NK-92 treated with Interleukin-12 subunit alpha and Interleukin-12 subunit beta, amount 100 ng/mL, for 24 hours (cell line): ENCODE measurements at regions not wholly inside any gene's neighbourhood (a gene's known extent, or its start where the extent isn't known, plus 50 kb on each side); places are given as distances from the start of the nearest gene placed in this dataset.
"Not testable (repeated sequence)": the region's sequence is repeated elsewhere in the genome, so short reads cannot be mapped to it uniquely, and the experiment has no call there.

ENCODE experiments used
- DNase-seq: peaks from one replicate; lab custom pipeline; 2025; lab: John Stamatoyannopoulos, UW

GRCh38 chr16:72729552-72729951 lies 318.4 kb downstream of the ZFHX3 start:
- DNase-seq, result not testable (repeated sequence)

GRCh38 chr16:72728516-72728915 lies 319.4 kb downstream of the ZFHX3 start:
- no peak for DNase-seq

GRCh38 chr16:72727565-72727964 lies 320.4 kb downstream of the ZFHX3 start:
- no peak for DNase-seq

GRCh38 chr16:72725643-72726042 lies 322.3 kb downstream of the ZFHX3 start:
- DNase-seq, result no peak

- no peak for DNase-seq
These were observed 324.1 kb downstream of the ZFHX3 start for GRCh38 chr16:72723781-72724180.

GRCh38 chr16:72722552-72722951 lies 325.4 kb downstream of the ZFHX3 start:
- DNase-seq, result no peak

GRCh38 chr16:72721981-72722380 lies 325.9 kb downstream of the ZFHX3 start:
- no peak for DNase-seq

GRCh38 chr16:72715267-72715666 lies 332.7 kb downstream of the ZFHX3 start:
- DNase-seq, result no peak

- no peak for DNase-seq
These were observed 336.1 kb downstream of the ZFHX3 start for GRCh38 chr16:72711823-72712222.

GRCh38 chr16:72705801-72706200 lies 342.1 kb downstream of the ZFHX3 start:
- DNase-seq, result no peak

- DNase-seq, result no peak
These were observed 343.1 kb downstream of the ZFHX3 start for GRCh38 chr16:72704746-72705372.

- DNase-seq, result no peak
These were observed 358.1 kb downstream of the ZFHX3 start for GRCh38 chr16:72689851-72690250.

GRCh38 chr16:72680732-72681131 lies 367.2 kb downstream of the ZFHX3 start:
- DNase-seq, result no peak

- DNase-seq, result no peak
These were observed 368.1 kb downstream of the ZFHX3 start for GRCh38 chr16:72679856-72680255.

- DNase-seq, result no peak
These were observed 370.1 kb downstream of the ZFHX3 start for GRCh38 chr16:72677662-72678447.

- no peak for DNase-seq
These were observed 374.8 kb downstream of the ZFHX3 start for GRCh38 chr16:72673118-72673517.

GRCh38 chr16:72666267-72666666 lies 381.7 kb downstream of the ZFHX3 start:
- no peak for DNase-seq

GRCh38 chr16:72665701-72666100 lies 382.2 kb downstream of the ZFHX3 start:
- DNase-seq, result no peak

GRCh38 chr16:72664509-72665408 lies 383.2 kb downstream of the ZFHX3 start:
- DNase-seq, result peak; percentile 87

GRCh38 chr16:72664056-72664508 lies 383.8 kb downstream of the ZFHX3 start:
- DNase-seq, result no peak

- DNase-seq, result no peak
These were observed 388.8 kb downstream of the ZFHX3 start for GRCh38 chr16:72658888-72659717.

GRCh38 chr16:72657791-72658190 lies 390.1 kb downstream of the ZFHX3 start:
- no peak for DNase-seq
